ENCODE measurements at regions not wholly inside any gene's neighbourhood (a gene's known extent, or its start where the extent isn't known, plus 50 kb on each side); places are given as distances from the start of the nearest gene placed in this dataset.

GRCh38 chr11:71333473-71333872 is 81.1 kb upstream of the SHANK2 start:
- FAIRE-seq: no peak
- no peak for TF ChIP-seq CTCF (optimal IDR thresholded peaks at IDR 0.05 in 1 of 3, IDR thresholded peaks at IDR 0.05 in 1 of 3, conservative IDR thresholded peaks at IDR 0.05 in 1 of 3; ENCODE audit: extremely low read depth in 1 of 3, insufficient read depth in 2 of 3, low read length in 3 of 3)
- TF ChIP-seq EZH2 (IDR thresholded peaks at IDR 0.05; ENCODE audit: low read length): no peak
- Histone ChIP-seq H3K4me2 (ENCODE audit: control insufficient read depth, extremely low read depth, insufficient read depth, low read depth, low read length) (no peak overlapping the region), H3K79me2 (ENCODE audit: control insufficient read depth, insufficient read depth, low read length) (no peaks in the 10 kb centered on the region), H2AFZ (ENCODE audit: control insufficient read depth, low read length) (no peak overlapping the region), H3K9ac (ENCODE audit: control insufficient read depth, extremely low read depth, insufficient read depth, low read length) (no peak overlapping the region), H3K27me3 (ENCODE audit: control insufficient read depth, extremely low read depth, insufficient read depth, low read length) (no peaks in the 10 kb centered on the region), H3K36me3 (ENCODE audit: control insufficient read depth in 2 of 2, extremely low read depth in 1 of 2, insufficient read depth in 2 of 2, low read length in 2 of 2) (no peaks in the 10 kb centered on the region), H4K20me1 (ENCODE audit: control insufficient read depth, extremely low read depth, insufficient read depth, low read length) (no peaks in the 10 kb centered on the region), H3K4me1 (ENCODE audit: control insufficient read depth, extremely low read depth, insufficient read depth, low read length) (no peaks in the 10 kb centered on the region), H3K9me1 (ENCODE audit: control insufficient read depth, extremely low read depth, insufficient read depth, low read length) (no peaks in the 10 kb centered on the region), H3K4me3 (ENCODE audit: control insufficient read depth in 2 of 3, extremely low read depth in 1 of 3, insufficient read depth in 2 of 3, low read depth in 1 of 3, low read length in 3 of 3) (no peak overlapping the region), H3K27ac (ENCODE audit: control insufficient read depth, insufficient read depth, low read length) (no peak overlapping the region), H3K9me3 (ENCODE audit: control insufficient read depth, low read depth, low read length) (no peaks in the 10 kb centered on the region)
- no peak for DNase-seq (ENCODE audit: low read depth, low spot score)
- dilution Hi-C loops (cut with MboI; ENCODE audit: extremely low pct_ligation_motif_present, low sequenced_read_pairs): no loop called here

DNA sequence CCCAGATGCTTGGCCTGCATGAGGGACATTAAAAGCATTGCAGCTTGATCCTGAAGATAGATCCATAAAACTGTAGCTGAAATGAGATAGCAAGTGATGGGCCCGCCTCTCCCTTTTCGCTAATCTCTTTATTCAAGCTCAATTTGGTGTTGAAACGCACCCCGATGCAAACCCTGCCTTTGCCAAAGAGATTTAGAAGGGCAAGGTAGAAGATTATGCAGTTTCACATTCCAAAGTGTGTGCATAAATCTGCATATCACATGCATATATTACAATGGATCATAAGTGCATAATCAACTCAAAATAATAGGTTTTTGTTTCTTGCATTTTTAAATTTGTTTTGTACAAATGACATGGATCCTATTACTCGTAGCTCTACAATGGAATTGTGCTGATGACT is 80.1 kb upstream of the SHANK2 start:
- Histone ChIP-seq H3K9me1 (ENCODE audit: control insufficient read depth, extremely low read depth, insufficient read depth, low read length) (no peaks in the 10 kb centered on the region), H3K4me3 (ENCODE audit: control insufficient read depth in 2 of 3, extremely low read depth in 1 of 3, insufficient read depth in 2 of 3, low read depth in 1 of 3, low read length in 3 of 3) (no peak overlapping the region), H3K79me2 (ENCODE audit: control insufficient read depth, insufficient read depth, low read length) (no peaks in the 10 kb centered on the region), H3K4me2 (ENCODE audit: control insufficient read depth, extremely low read depth, insufficient read depth, low read depth, low read length) (no peak overlapping the region), H3K9ac (ENCODE audit: control insufficient read depth, extremely low read depth, insufficient read depth, low read length) (no peak overlapping the region), H3K27ac (ENCODE audit: control insufficient read depth, insufficient read depth, low read length) (no peak overlapping the region), H3K4me1 (ENCODE audit: control insufficient read depth, extremely low read depth, insufficient read depth, low read length) (no peaks in the 10 kb centered on the region), H3K9me3 (ENCODE audit: control insufficient read depth, low read depth, low read length) (no peaks in the 10 kb centered on the region), H2AFZ (ENCODE audit: control insufficient read depth, low read length) (no peak overlapping the region), H3K36me3 (ENCODE audit: control insufficient read depth in 2 of 2, extremely low read depth in 1 of 2, insufficient read depth in 2 of 2, low read length in 2 of 2) (no peaks in the 10 kb centered on the region), H4K20me1 (ENCODE audit: control insufficient read depth, extremely low read depth, insufficient read depth, low read length) (no peaks in the 10 kb centered on the region), H3K27me3 (ENCODE audit: control insufficient read depth, extremely low read depth, insufficient read depth, low read length) (no peaks in the 10 kb centered on the region)
- dilution Hi-C loops (cut with MboI; ENCODE audit: extremely low pct_ligation_motif_present, low sequenced_read_pairs): no loop called here
- TF ChIP-seq EZH2 (IDR thresholded peaks at IDR 0.05; ENCODE audit: low read length) (no peak), CTCF (optimal IDR thresholded peaks at IDR 0.05 in 1 of 3, IDR thresholded peaks at IDR 0.05 in 1 of 3, conservative IDR thresholded peaks at IDR 0.05 in 1 of 3; ENCODE audit: extremely low read depth in 1 of 3, insufficient read depth in 2 of 3, low read length in 3 of 3) (no peak)
- FAIRE-seq (no peak), DNase-seq (ENCODE audit: low read depth, low spot score) (no peak)
